ENCODE measurements at regions not wholly inside any gene's neighbourhood (a gene's known extent, or its start where the extent isn't known, plus 50 kb on each side); places are given as distances from the start of the nearest gene placed in this dataset.

GRCh38 chr11:95318498-95318897 is 87.5 kb upstream of the SESN3 start:
- TF ChIP-seq POLR2AphosphoS5 (IDR thresholded peaks at IDR 0.05) (no peak), CTCF (IDR thresholded peaks at IDR 0.05) (no peak)

Data from transverse colon (tissue), 4 donors.